HCT116 (cell line): ENCODE measurements at regions not wholly inside any gene's neighbourhood (a gene's known extent, or its start where the extent isn't known, plus 50 kb on each side); places are given as distances from the start of the nearest gene placed in this dataset.

Experiments used
- ATAC-seq: fragments of 200-7000 bp; cut with Tn5 transposase; 2 replicates; pipeline ENCODE4 v1.9.1; 2020; ENCODE audit warnings: mild to moderate bottlenecking, moderate library complexity
- BruUV-seq: library from RNA; stranded (reverse); fragments of 400-500 nt; replicated peaks from 2 replicates; lab custom pipeline; 2021; lab: Mats Ljungman, UMichigan
- CTCF ChIA-PET: fragments of 300-600 bp; sonication (Branson Sonifier 250); formaldehyde crosslinking; loops from one replicate; lab custom pipeline; 2021; ENCODE audit warnings: antibody characterized with exemption; lab: Charles Lee
- POLR2A ChIA-PET: fragments of 300-600, 350-600 bp; sonication (Branson Sonifier 250); formaldehyde crosslinking; loops from one replicate; lab custom pipeline; 2021; ENCODE audit warnings: antibody characterized with exemption; lab: Charles Lee
- RAD21 ChIA-PET, 2 experiments: fragments of 300-600 bp; sonication (Branson Sonifier 250); formaldehyde crosslinking; loops; one replicate each; lab custom pipeline; 2023; ENCODE audit warnings: low total read pairs in 2 of 2; ENCODE audit not compliant: uncharacterized antibody in 2 of 2, unreplicated experiment in 2 of 2, low non-redundant PET in 1 of 2; lab: Charles Lee
- DNase-seq: peaks from one replicate; pipeline ENCODE4 v3.0.0-alpha.2; 2010; ENCODE audit warnings: low read depth, low spot score
- H2AFZ ChIP-seq: fragments of 200-600 bp; shearing (Covaris generic), sonication (generic); 2 replicates; pipeline ENCODE4 v1.6.1; 2017; ENCODE audit warnings: low read depth, mixed run types, mixed read lengths, antibody characterized with exemption, low read length; ENCODE audit not compliant: poor library complexity, severe bottlenecking
- H3K27ac ChIP-seq: 2 replicates; pipeline ENCODE4 v1.5.1; 2012; ENCODE audit warnings: low read depth, low read length
- H3K27me3 ChIP-seq: fragments of 200-600 bp; sonication (generic); 2 replicates; pipeline ENCODE4 v1.6.1; 2016; ENCODE audit warnings: mixed run types, low read length, mixed read lengths; ENCODE audit not compliant: insufficient read depth
- H3K36me3 ChIP-seq, 2 experiments: fragments of 200-500 bp in 1 of 2; fragments of 200-600 bp in 1 of 2; sonication (Bioruptor generic) in 1 of 2; sonication (generic) in 1 of 2; 2 replicates each; pipeline versions ENCODE4 v1.5.1 to v1.6.1; 2014 to 2016; ENCODE audit warnings: low read length in 2 of 2, inconsistent platforms in 1 of 2, mixed read lengths in 1 of 2, mixed run types in 1 of 2; ENCODE audit not compliant: insufficient read depth in 2 of 2, control insufficient read depth in 1 of 2
- H3K4me1 ChIP-seq, 2 experiments: fragments of 200-600 bp in 1 of 2; sonication (generic) in 1 of 2; 2 replicates each; pipeline versions ENCODE4 v1.5.1 to v1.6.1; 2012 to 2017; ENCODE audit warnings: low read length in 2 of 2, inconsistent platforms in 1 of 2, mild to moderate bottlenecking in 1 of 2, mixed read lengths in 1 of 2, mixed run types in 1 of 2, moderate library complexity in 1 of 2; ENCODE audit not compliant: insufficient read depth in 2 of 2, control insufficient read depth in 1 of 2
- H3K4me2 ChIP-seq: fragments of 200-600 bp; sonication (generic); 2 replicates; pipeline ENCODE4 v1.6.1; 2017; ENCODE audit warnings: mixed run types, low read length, mixed read lengths
- H3K4me3 ChIP-seq, 2 experiments: fragments of 200-600 bp in 1 of 2; sonication (generic) in 1 of 2; replicated peaks in 1 of 2; 2 replicates each; pipeline ENCODE4 v1.5.1; 2011 to 2016; ENCODE audit warnings: low read length in 2 of 2, control low read depth in 1 of 2, low read depth in 1 of 2, mild to moderate bottlenecking in 1 of 2, mixed read lengths in 1 of 2, mixed run types in 1 of 2
- H3K79me2 ChIP-seq: fragments of 200-600 bp; sonication (generic); 2 replicates; pipeline ENCODE4 v1.6.1; 2017; ENCODE audit warnings: mild to moderate bottlenecking, mixed run types, low read length, moderate library complexity, mixed read lengths; ENCODE audit not compliant: insufficient read depth
- H3K9ac ChIP-seq: fragments of 200-600 bp; sonication (generic); 2 replicates; pipeline ENCODE4 v1.6.1; 2016; ENCODE audit warnings: low read length, mixed read lengths
- H3K9me2 ChIP-seq: fragments of 200-600 bp; sonication (generic), shearing (Covaris generic); 2 replicates; pipeline ENCODE4 v1.6.1; 2017; ENCODE audit warnings: mixed run types, mild to moderate bottlenecking, moderate library complexity; ENCODE audit not compliant: insufficient read depth
- H3K9me3 ChIP-seq, 2 experiments: fragments of 200-500 bp in 1 of 2; fragments of 200-600 bp in 1 of 2; sonication (Bioruptor generic) in 1 of 2; sonication (generic) in 1 of 2; 2 replicates each; pipeline ENCODE4 v1.6.1; 2014 to 2017; ENCODE audit warnings: low read length in 2 of 2, mixed read lengths in 2 of 2, inconsistent platforms in 1 of 2, low read depth in 1 of 2, mild to moderate bottlenecking in 1 of 2, mixed run types in 1 of 2, moderate library complexity in 1 of 2; ENCODE audit not compliant: control insufficient read depth in 1 of 2, insufficient read depth in 1 of 2
- H4K20me1 ChIP-seq: fragments of 200-600 bp; sonication (generic), shearing (Covaris generic); 2 replicates; pipeline ENCODE4 v1.6.1; 2017; ENCODE audit warnings: mixed run types, mild to moderate bottlenecking, moderate library complexity; ENCODE audit not compliant: insufficient read depth
- CBX3 ChIP-seq: IDR thresholded peaks from 2 replicates; pipeline ENCODE4 v1.6.1; 2012; ENCODE audit warnings: low read depth
- CEBPB ChIP-seq: IDR thresholded peaks from 2 replicates; pipeline ENCODE4 v1.6.1; 2012; ENCODE audit warnings: low read depth
- EGR1 ChIP-seq: IDR thresholded peaks from 2 replicates; pipeline ENCODE4 v1.6.1; 2012; ENCODE audit warnings: low read depth
- EZH2 ChIP-seq: fragments of 200-600 bp; sonication (generic); IDR thresholded peaks from 2 replicates; pipeline ENCODE4 v1.6.1; 2017; ENCODE audit warnings: antibody characterized with exemption, mixed run types
- EZH2phosphoT487 ChIP-seq: fragments of 200-600 bp; IDR thresholded peaks from 2 replicates; pipeline ENCODE4 v1.6.1; 2018; ENCODE audit warnings: antibody characterized with exemption, borderline replicate concordance
- FOSL1 ChIP-seq: IDR thresholded peaks from 2 replicates; pipeline ENCODE4 v1.6.1; 2012; ENCODE audit warnings: low read depth
- POLR2A ChIP-seq: IDR thresholded peaks from 2 replicates; pipeline ENCODE4 v1.7.0; 2011; ENCODE audit warnings: borderline replicate concordance; ENCODE audit not compliant: insufficient read depth, insufficient read length; ENCODE audit errors: extremely low read depth
- POLR2AphosphoS5 ChIP-seq: IDR thresholded peaks from 2 replicates; pipeline ENCODE4 v1.6.1; 2011; ENCODE audit warnings: mild to moderate bottlenecking, low read depth, low read length, moderate library complexity
- RAD21 ChIP-seq: IDR thresholded peaks from 2 replicates; pipeline ENCODE4 v1.6.1; 2012; ENCODE audit warnings: low read depth, mild to moderate bottlenecking
- SP1 ChIP-seq: IDR thresholded peaks from 2 replicates; pipeline ENCODE4 v1.6.1; 2012; ENCODE audit warnings: low read depth
- TCF7L2 ChIP-seq: IDR thresholded peaks from 2 replicates; pipeline ENCODE4 v1.7.0; 2011; ENCODE audit warnings: borderline replicate concordance, inconsistent platforms; ENCODE audit not compliant: insufficient read depth, insufficient read length; ENCODE audit errors: extremely low read depth
- ZFX ChIP-seq: fragments of 450-650 bp; IDR thresholded peaks from 2 replicates; pipeline ENCODE4 v1.6.1; 2017
- ZNF274 ChIP-seq: fragments of 200-500 bp; sonication (Bioruptor generic); IDR thresholded peaks from 2 replicates; pipeline ENCODE4 v1.6.1; 2014; ENCODE audit warnings: mild to moderate bottlenecking, low read depth, low read length, inconsistent platforms
- intact Hi-C: fragments of 100-400 bp; cut with micrococcal nuclease; formaldehyde crosslinking; loops from 2 replicates; pipeline ENCODE4 v1.10.0; 2022
- TF ChIP-seq, protein P1 (sequence below), 3 experiments: fragments of 200-600 bp in 1 of 3; sonication (generic) in 1 of 3; IDR thresholded peaks in 2 of 3; conservative IDR thresholded peaks in 1 of 3; 2 replicates each; pipeline ENCODE4 v1.5.1; 2012 to 2017; ENCODE audit warnings: low read depth in 2 of 3, low read length in 2 of 3, antibody characterized with exemption in 1 of 3, borderline replicate concordance in 1 of 3, control low read depth in 1 of 3, mild to moderate bottlenecking in 1 of 3, mixed read lengths in 1 of 3, mixed run types in 1 of 3, moderate library complexity in 1 of 3; ENCODE audit not compliant: insufficient read depth in 1 of 3
- TF ChIP-seq, protein P2 (sequence below): IDR thresholded peaks from 2 replicates; pipeline ENCODE4 v1.6.1; 2011; ENCODE audit warnings: mild to moderate bottlenecking, low read length, moderate library complexity; ENCODE audit not compliant: insufficient replicate concordance; ENCODE audit errors: extremely low read depth
- TF ChIP-seq, protein P3 (sequence below): IDR thresholded peaks from 2 replicates; pipeline ENCODE4 v1.6.1; 2012; ENCODE audit warnings: low read depth

DNA sequence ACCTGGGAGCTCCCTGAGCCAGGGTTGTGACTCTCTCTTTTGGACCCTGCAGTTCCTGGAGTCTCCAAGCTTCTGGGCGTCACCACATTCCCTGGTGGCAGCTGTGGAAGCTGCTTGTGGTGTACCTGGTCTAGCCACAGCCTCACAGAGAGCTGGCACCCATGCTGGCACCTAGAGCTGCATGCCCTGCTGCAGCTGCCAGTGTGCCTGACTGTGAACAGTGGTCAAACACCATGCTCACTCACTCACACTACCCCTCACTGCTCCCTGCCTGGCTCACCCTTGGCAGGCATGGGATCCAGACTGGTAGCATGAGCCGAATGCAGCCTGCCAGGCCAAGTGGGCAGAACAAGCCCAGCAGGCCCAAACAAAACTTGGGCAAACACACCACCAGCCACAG, 66.6 kb downstream of the NAA11 start (continued):
- no peak for TF ChIP-seq ZFX
- no peak for TF ChIP-seq CEBPB
- TF ChIP-seq, protein P1, sequence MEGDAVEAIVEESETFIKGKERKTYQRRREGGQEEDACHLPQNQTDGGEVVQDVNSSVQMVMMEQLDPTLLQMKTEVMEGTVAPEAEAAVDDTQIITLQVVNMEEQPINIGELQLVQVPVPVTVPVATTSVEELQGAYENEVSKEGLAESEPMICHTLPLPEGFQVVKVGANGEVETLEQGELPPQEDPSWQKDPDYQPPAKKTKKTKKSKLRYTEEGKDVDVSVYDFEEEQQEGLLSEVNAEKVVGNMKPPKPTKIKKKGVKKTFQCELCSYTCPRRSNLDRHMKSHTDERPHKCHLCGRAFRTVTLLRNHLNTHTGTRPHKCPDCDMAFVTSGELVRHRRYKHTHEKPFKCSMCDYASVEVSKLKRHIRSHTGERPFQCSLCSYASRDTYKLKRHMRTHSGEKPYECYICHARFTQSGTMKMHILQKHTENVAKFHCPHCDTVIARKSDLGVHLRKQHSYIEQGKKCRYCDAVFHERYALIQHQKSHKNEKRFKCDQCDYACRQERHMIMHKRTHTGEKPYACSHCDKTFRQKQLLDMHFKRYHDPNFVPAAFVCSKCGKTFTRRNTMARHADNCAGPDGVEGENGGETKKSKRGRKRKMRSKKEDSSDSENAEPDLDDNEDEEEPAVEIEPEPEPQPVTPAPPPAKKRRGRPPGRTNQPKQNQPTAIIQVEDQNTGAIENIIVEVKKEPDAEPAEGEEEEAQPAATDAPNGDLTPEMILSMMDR (IDR thresholded peaks at IDR 0.05 in 2 of 3, conservative IDR thresholded peaks at IDR 0.05 in 1 of 3; ENCODE audit: borderline replicate concordance in 1 of 3, insufficient read depth in 1 of 3, low read depth in 2 of 3, low read length in 2 of 3): no peak
- TF ChIP-seq EZH2phosphoT487: no peak
- no peak for TF ChIP-seq EGR1
- TF ChIP-seq, all 23 proteins: peak for 0

DNA sequence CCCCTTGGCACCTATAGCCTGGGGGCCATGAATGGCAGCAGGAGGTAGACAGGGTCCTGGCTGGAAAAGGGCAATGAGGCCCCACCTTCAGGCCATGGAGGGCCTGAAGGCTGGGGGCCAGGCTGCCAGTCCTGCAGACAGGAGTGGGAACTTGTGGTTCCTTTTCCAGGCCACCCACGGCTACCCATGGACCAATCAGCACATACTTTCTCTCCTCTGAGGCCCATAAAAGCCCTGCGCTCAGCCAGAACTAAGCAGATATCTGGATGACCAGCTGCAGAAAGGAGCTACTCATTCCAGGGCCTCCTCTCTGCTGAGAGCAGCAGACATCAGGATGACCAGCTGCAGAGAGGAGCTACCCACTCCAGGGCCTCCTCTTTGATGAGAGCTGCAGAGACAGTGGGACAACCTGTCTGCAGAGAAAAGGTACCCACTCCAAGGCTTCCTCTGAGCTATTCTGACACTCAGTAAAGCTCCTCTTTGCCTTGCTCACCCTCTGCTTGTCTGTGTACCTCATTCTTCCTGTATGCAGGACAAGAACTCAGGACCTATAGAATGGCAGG, 67.2 kb downstream of the NAA11 start:
- Histone ChIP-seq H3K9ac (no peak overlapping the region), H3K36me3 (no peaks in the 10 kb centered on the region), H3K4me1 (no peaks in the 10 kb centered on the region), H2AFZ (no peak overlapping the region), H3K79me2 (no peaks in the 10 kb centered on the region), H3K4me2 (no peak overlapping the region), H3K9me3 (no peaks in the 10 kb centered on the region), H3K27me3 (peaks cover 9% of the 10 kb centered on the region), H3K27ac (no peak overlapping the region), H3K4me3 (no peak overlapping the region), H4K20me1 (no peaks in the 10 kb centered on the region), H3K9me2 (no peaks in the 10 kb centered on the region)
- DNase-seq (no peak), ATAC-seq (no peak)
- RAD21 ChIA-PET: interaction anchor here in 1 of 2 experiments (0.5 kb wide), 1 partner anchor 1121 kb away, joined by 3 read pairs; no protein-coding TSS in a partner anchor
- POLR2A ChIA-PET: no interaction called here
- CTCF ChIA-PET: no interaction called here
- intact Hi-C loops: no loop called here
- BruUV-seq: no TSS peak
- no peak for TF ChIP-seq POLR2A
- no peak for TF ChIP-seq FOSL1
- no peak for TF ChIP-seq CBX3
- TF ChIP-seq, protein P2, sequence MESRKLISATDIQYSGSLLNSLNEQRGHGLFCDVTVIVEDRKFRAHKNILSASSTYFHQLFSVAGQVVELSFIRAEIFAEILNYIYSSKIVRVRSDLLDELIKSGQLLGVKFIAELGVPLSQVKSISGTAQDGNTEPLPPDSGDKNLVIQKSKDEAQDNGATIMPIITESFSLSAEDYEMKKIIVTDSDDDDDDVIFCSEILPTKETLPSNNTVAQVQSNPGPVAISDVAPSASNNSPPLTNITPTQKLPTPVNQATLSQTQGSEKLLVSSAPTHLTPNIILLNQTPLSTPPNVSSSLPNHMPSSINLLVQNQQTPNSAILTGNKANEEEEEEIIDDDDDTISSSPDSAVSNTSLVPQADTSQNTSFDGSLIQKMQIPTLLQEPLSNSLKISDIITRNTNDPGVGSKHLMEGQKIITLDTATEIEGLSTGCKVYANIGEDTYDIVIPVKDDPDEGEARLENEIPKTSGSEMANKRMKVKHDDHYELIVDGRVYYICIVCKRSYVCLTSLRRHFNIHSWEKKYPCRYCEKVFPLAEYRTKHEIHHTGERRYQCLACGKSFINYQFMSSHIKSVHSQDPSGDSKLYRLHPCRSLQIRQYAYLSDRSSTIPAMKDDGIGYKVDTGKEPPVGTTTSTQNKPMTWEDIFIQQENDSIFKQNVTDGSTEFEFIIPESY: no peak
- TF ChIP-seq SP1: no peak
- no peak for TF ChIP-seq EZH2
- no peak for TF ChIP-seq POLR2AphosphoS5
- no peak for TF ChIP-seq RAD21
- TF ChIP-seq, protein P3, sequence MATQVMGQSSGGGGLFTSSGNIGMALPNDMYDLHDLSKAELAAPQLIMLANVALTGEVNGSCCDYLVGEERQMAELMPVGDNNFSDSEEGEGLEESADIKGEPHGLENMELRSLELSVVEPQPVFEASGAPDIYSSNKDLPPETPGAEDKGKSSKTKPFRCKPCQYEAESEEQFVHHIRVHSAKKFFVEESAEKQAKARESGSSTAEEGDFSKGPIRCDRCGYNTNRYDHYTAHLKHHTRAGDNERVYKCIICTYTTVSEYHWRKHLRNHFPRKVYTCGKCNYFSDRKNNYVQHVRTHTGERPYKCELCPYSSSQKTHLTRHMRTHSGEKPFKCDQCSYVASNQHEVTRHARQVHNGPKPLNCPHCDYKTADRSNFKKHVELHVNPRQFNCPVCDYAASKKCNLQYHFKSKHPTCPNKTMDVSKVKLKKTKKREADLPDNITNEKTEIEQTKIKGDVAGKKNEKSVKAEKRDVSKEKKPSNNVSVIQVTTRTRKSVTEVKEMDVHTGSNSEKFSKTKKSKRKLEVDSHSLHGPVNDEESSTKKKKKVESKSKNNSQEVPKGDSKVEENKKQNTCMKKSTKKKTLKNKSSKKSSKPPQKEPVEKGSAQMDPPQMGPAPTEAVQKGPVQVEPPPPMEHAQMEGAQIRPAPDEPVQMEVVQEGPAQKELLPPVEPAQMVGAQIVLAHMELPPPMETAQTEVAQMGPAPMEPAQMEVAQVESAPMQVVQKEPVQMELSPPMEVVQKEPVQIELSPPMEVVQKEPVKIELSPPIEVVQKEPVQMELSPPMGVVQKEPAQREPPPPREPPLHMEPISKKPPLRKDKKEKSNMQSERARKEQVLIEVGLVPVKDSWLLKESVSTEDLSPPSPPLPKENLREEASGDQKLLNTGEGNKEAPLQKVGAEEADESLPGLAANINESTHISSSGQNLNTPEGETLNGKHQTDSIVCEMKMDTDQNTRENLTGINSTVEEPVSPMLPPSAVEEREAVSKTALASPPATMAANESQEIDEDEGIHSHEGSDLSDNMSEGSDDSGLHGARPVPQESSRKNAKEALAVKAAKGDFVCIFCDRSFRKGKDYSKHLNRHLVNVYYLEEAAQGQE: no peak
- no peak for TF ChIP-seq TCF7L2
- TF ChIP-seq ZNF274: no peak
